T47D (cell line): ENCODE measurements at regions not wholly inside any gene's neighbourhood (a gene's known extent, or its start where the extent isn't known, plus 50 kb on each side); places are given as distances from the start of the nearest gene placed in this dataset.
"Not testable (repeated sequence)": the region's sequence is repeated elsewhere in the genome, so short reads cannot be mapped to it uniquely, and the experiment has no call there.

Source experiments
- DNase-seq, 2 experiments: peaks; one replicate each; pipeline versions ENCODE4 v3.0.0 to v3.0.0-alpha.2; 2011 to 2012; ENCODE audit warnings: low read depth in 1 of 2, low spot score in 1 of 2
- JUND ChIP-seq: IDR thresholded peaks from 2 replicates; pipeline ENCODE4 v1.6.1; 2012; ENCODE audit warnings: low read depth
- in situ Hi-C: cut with HindIII; loops from 2 replicates; pipeline ENCODE4 v1.10.0; 2016; ENCODE audit warnings: low sequenced_read_pairs, low pct_unique_long_range_greater_than_20kb

DNA sequence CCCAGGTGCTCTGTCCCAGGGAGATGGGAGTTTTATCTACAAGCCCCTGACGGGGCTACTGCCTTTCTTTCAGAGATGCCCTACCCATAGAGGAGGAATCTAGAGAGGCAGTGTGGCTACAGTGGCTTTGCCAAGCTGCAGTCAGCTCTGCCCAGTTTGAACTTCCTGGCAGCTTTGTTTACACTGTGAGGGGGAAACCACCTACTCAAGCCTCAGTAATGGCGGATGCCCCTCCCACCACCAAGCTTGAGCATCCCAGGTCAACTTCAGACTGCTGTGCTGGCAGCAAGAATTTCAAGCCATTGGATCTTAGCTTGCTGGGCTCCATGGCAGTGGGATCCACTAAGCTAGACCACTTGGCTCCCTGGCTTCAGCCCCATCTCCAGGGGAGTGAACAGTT, 53.1 kb upstream of the TMEM252 start:
- in situ Hi-C loops, DNase-seq: not testable (repeated sequence)

- TF ChIP-seq JUND = no peak
- no peak for DNase-seq
- in situ Hi-C loops = no loop called here
Measured at GRCh38 chr9:68595868-68596267, 55.2 kb upstream of the TMEM252 start.

GRCh38 chr9:68597362-68597997, 56.8 kb upstream of the TMEM252 start:
- in situ Hi-C loops = no loop called here
- no peak for DNase-seq
- TF ChIP-seq JUND = no peak

DNA sequence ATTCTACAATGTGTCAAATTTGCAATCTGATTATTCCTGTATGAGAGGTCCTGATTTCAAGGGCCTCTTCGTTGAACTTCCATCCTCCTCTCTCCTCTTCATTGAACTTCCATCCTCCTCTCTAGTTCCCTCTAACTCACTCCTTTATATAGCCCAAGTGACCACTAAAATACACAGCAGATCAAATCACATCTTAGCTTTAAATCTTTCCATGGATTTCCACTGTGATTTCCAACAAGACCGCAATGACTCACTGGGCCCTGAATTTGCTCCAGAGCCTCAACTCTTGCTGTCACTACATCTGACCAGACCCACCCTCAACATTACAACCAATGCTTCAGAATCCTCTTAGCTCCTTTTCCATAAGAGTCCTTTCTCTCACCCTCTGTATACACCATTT, 59.1 kb upstream of the TMEM252 start:
- no peak for TF ChIP-seq JUND
- in situ Hi-C loops = no loop called here
- no peak for DNase-seq

- no peak for DNase-seq
- in situ Hi-C loops = no loop called here
- no peak for TF ChIP-seq JUND
Measured at GRCh38 chr9:68601081-68601480, 60.4 kb upstream of the TMEM252 start.

- in situ Hi-C loops = no loop called here
Measured at GRCh38 chr9:68603371-68603770, 62.7 kb upstream of the TMEM252 start.

DNA sequence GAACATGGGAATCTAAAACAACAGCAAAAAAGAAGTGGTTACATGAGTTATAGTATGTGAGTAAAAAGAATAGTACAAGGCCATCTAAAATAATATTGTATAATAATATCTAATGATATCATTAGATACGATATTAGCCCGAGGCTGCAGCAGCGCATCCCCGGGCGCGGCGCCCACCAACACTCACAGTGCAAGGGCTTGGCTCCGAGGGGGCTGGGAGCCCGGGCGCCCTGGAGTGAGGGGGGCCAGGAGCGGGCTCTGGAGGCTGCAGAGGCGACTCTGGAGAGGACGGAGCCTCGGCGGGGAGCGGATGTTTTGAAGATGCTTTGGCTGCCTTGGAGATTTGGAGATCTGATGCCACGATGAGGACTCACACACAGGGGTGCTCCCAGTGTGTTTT, 68.1 kb upstream of the TMEM252 start:
- TF ChIP-seq JUND = no peak
- in situ Hi-C loops = no loop called here
- DNase-seq = no peak

More at GRCh38 chr9:68603371-68603770, 62.7 kb upstream of the TMEM252 start:
- no peak for TF ChIP-seq JUND
- no peak for DNase-seq

DNA sequence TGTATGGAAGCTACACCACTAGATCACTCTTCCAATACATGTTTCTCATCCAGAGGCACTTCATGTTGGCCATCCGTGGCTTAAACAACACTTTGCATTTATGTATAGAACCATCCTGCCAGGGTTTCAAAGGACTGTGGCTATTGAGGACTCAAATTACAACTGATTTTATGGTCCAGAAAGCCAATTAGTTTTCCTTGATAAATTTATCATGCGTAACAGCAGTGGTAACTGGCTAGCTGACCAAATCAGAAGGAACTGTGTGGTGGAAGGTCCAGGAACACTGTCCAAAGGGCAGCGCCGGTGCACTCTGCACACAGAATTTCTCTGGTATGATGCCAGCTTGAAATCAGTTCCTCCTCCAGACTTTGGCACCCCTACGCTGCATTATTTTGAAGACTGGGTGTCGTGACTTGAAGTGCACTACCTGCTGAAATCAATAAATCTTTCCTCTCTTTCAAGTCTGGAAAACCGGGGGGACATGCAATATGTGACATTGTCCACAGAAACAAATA, 69.3 kb upstream of the TMEM252 start:
- TF ChIP-seq JUND = no peak
- DNase-seq = no peak
- in situ Hi-C loops = no loop called here

DNA sequence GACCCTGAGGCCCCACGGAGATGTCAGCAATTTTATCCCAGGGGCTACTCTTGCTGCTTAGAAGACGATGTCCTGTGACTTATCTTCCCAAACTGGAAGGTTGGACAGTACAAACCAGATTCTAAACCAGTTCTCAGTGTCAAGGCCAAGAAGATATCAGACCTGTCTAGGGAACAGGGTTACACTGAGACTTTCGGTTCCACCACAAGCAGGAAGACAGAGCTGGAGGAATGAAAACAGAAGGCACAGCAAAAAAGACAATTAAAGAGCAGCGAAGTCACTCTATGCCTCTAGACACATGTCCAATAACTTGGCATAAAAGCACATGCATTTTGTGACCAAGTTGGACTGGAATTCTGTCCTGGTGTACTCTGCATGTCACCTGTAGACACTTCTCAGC, 73.4 kb upstream of the TMEM252 start:
- in situ Hi-C loops = no loop called here
- TF ChIP-seq JUND = no peak
- DNase-seq = no peak

DNA sequence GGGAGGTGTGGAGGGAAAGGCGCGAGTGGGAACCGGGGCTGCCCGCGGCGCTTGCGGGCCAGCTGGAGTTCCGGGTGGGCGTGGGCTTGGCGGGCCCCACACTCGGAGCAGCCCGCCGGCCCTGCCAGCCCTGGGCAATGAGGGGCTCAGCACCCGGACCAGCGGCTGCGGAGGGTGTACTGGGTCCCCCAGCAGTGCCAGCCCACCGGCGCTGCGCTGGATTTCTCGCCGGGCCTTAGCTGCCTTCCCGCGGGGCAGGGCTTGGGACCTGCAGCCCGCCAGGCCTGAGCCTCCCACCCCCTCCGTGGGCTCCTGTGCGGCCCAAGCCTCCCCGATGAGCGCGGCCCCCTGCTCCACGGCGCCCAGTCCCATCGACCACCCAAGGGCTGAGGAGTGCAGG, 76.3 kb upstream of the TMEM252 start:
- in situ Hi-C loops, DNase-seq: not testable (repeated sequence)

- in situ Hi-C loops = no loop called here
- DNase-seq = no peak
- TF ChIP-seq JUND = no peak
Measured at GRCh38 chr9:68619072-68619471, 78.4 kb upstream of the TMEM252 start.

GRCh38 chr9:68619636-68620035, 79.0 kb upstream of the TMEM252 start:
- DNase-seq = no peak
- in situ Hi-C loops = no loop called here
- no peak for TF ChIP-seq JUND

- TF ChIP-seq JUND = no peak
- in situ Hi-C loops = no loop called here
- DNase-seq = no peak
Measured at GRCh38 chr9:68625559-68625958, 79.5 kb upstream of the PIP5K1B start.

DNA sequence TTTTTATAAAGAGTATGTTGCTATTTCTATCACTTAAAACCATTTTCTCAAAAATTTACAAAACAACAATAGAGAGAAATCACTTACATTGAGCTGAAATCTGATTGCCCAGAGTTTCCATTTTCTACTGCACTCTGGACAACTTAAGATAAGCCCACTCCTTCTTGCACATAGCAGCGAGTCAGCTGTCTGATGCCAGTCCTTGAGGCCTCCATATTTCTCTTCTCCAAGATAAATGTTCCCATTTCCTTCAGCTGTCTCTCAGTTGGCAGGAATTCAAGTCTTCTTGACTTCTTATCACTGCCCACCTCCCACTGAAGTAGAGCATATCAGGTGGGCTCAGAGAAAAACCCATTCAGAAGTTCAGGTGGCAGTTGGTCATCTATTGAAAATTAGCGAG, 78.5 kb upstream of the PIP5K1B start:
- no peak for TF ChIP-seq JUND
- no peak for DNase-seq
- in situ Hi-C loops = no loop called here
